Uterus (tissue), 3 donors: ENCODE measurements at regions not wholly inside any gene's neighbourhood (a gene's known extent, or its start where the extent isn't known, plus 50 kb on each side); places are given as distances from the start of the nearest gene placed in this dataset.
"Not testable (repeated sequence)": the region's sequence is repeated elsewhere in the genome, so short reads cannot be mapped to it uniquely, and the experiment has no call there.

Experiments used
- DNase-seq, 2 donors: peaks; one replicate each; pipeline ENCODE4 v3.0.0-alpha.2; 2019 to 2020
- H3K27ac ChIP-seq, 2 donors: fragments of 200-600 bp; sonication (generic); 1 replicate in 1 of 2; 2 replicates in 1 of 2; pipeline ENCODE4 v1.5.1; 2016 to 2018
- H3K27me3 ChIP-seq, 2 donors: fragments of 200-600 bp; sonication (generic); one replicate each; pipeline ENCODE4 v1.5.1; 2018 to 2019; ENCODE audit warnings: control low read depth in 1 of 2
- H3K36me3 ChIP-seq, 2 donors: fragments of 200-600 bp; sonication (generic); one replicate each; pipeline ENCODE4 v1.5.1; 2019; ENCODE audit warnings: control low read depth in 1 of 2
- H3K4me1 ChIP-seq, 2 donors: fragments of 200-600 bp; sonication (generic); one replicate each; pipeline ENCODE4 v1.5.1; 2018 to 2019; ENCODE audit warnings: control low read depth in 1 of 2
- H3K4me3 ChIP-seq, 2 donors: fragments of 200-600 bp; sonication (generic); 1 replicate in 1 of 2; 2 replicates in 1 of 2; pipeline ENCODE4 v1.5.1; 2018 to 2019; ENCODE audit warnings: mild to moderate bottlenecking in 1 of 2
- H3K9me3 ChIP-seq, 2 donors: fragments of 200-600 bp; sonication (generic); one replicate each; pipeline ENCODE4 v1.5.1; 2019; ENCODE audit warnings: control low read depth in 1 of 2
- CTCF ChIP-seq, 4 experiments: fragments of 200-600 bp in 2 of 4; fragments of 450-650 bp in 2 of 4; sonication (generic) in 2 of 4; IDR thresholded peaks; one replicate each; pipeline ENCODE4 v1.5.1; 2016 to 2019; ENCODE audit warnings: antibody characterized with exemption in 4 of 4, mild to moderate bottlenecking in 2 of 4, moderate library complexity in 1 of 4
- POLR2A ChIP-seq, 2 donors: fragments of 450-650 bp; IDR thresholded peaks; one replicate each; pipeline ENCODE4 v1.6.1; 2016; ENCODE audit warnings: antibody characterized with exemption in 2 of 2, mild to moderate bottlenecking in 1 of 2, moderate library complexity in 1 of 2
- intact Hi-C: fragments of 100-400 bp; cut with DNase I; formaldehyde crosslinking; loops from one replicate; pipeline ENCODE4 v1.15.1; 2023; ENCODE audit warnings: low total_unique reads
- donor health status: DM: yes; HTN: yes; CAD: no.

- intact Hi-C loops, result no loop called here
- Histone ChIP-seq H3K4me3 (no peak overlapping the region), H3K9me3 (peaks cover 0 to 14% of the 10 kb centered on the region in 2 donors), H3K27ac (no peak overlapping the region), H3K4me1 (no peaks in the 10 kb centered on the region), H3K36me3 (no peaks in the 10 kb centered on the region), H3K27me3 (no peaks in the 10 kb centered on the region)
- TF ChIP-seq POLR2A (IDR thresholded peaks at IDR 0.05), result no peak
- no peak for TF ChIP-seq CTCF (IDR thresholded peaks at IDR 0.05)
- DNase-seq, result no peak
Observed at GRCh38 chr3:75506603-75507002, 157.5 kb upstream of the FRG2C start.

GRCh38 chr3:75507956-75508355 lies 156.2 kb upstream of the FRG2C start:
- peaks cover 0 to 19% of the 10 kb centered on the region in 2 donors for H3K9me3 ChIP-seq
- intact Hi-C loops, H3K4me3 ChIP-seq, H3K27me3 ChIP-seq, DNase-seq, H3K4me1 ChIP-seq, H3K27ac ChIP-seq, H3K36me3 ChIP-seq: not testable (repeated sequence)

GRCh38 chr3:75527657-75528056 lies 136.5 kb upstream of the FRG2C start:
- intact Hi-C loops, H3K4me3 ChIP-seq, H3K4me1 ChIP-seq, DNase-seq, H3K36me3 ChIP-seq, H3K9me3 ChIP-seq, H3K27ac ChIP-seq, H3K27me3 ChIP-seq: not testable (repeated sequence)

- H3K27ac ChIP-seq, intact Hi-C loops: not testable (repeated sequence)
Observed at GRCh38 chr3:75552095-75552494, 112.0 kb upstream of the FRG2C start.

GRCh38 chr3:75564427-75564826 lies 99.7 kb upstream of the FRG2C start:
- H3K27me3 ChIP-seq, intact Hi-C loops, H3K9me3 ChIP-seq, H3K27ac ChIP-seq, DNase-seq, H3K36me3 ChIP-seq, H3K4me1 ChIP-seq, H3K4me3 ChIP-seq: not testable (repeated sequence)

More at GRCh38 chr3:75552095-75552494, 112.0 kb upstream of the FRG2C start:
- not testable (repeated sequence) for H3K4me1 ChIP-seq, H3K9me3 ChIP-seq, H3K4me3 ChIP-seq, H3K36me3 ChIP-seq, H3K27me3 ChIP-seq, DNase-seq

GRCh38 chr3:75572303-75572702 lies 91.8 kb upstream of the FRG2C start:
- H3K4me1 ChIP-seq, H3K36me3 ChIP-seq, H3K9me3 ChIP-seq, H3K27ac ChIP-seq, intact Hi-C loops, H3K4me3 ChIP-seq, DNase-seq, H3K27me3 ChIP-seq: not testable (repeated sequence)

- H3K9me3 ChIP-seq, H3K4me3 ChIP-seq, H3K27me3 ChIP-seq, H3K27ac ChIP-seq, H3K36me3 ChIP-seq, H3K4me1 ChIP-seq, DNase-seq, intact Hi-C loops: not testable (repeated sequence)
Observed at GRCh38 chr3:75579091-75579490, 85.0 kb upstream of the FRG2C start.

- H3K36me3 ChIP-seq, H3K27ac ChIP-seq, H3K9me3 ChIP-seq, DNase-seq, H3K27me3 ChIP-seq, H3K4me1 ChIP-seq, intact Hi-C loops: not testable (repeated sequence)
- peak overlapping the region; percentile 36 to 47 for H3K4me3 ChIP-seq
Observed at GRCh38 chr3:75579536-75579935, 84.6 kb upstream of the FRG2C start.

GRCh38 chr3:75579981-75580782 lies 83.9 kb upstream of the FRG2C start:
- H3K27me3 ChIP-seq, intact Hi-C loops, H3K9me3 ChIP-seq, H3K27ac ChIP-seq, H3K4me1 ChIP-seq, H3K36me3 ChIP-seq: not testable (repeated sequence)
- peak overlapping the region; percentile 36 to 47 for H3K4me3 ChIP-seq
- DNase-seq, result peak; percentile 15 to 53
- TF ChIP-seq CTCF (IDR thresholded peaks at IDR 0.05), result peak; percentile 34 to 84 (median 78)

GRCh38 chr3:75582536-75582935 lies 81.6 kb upstream of the FRG2C start:
- H3K4me3 ChIP-seq, H3K4me1 ChIP-seq, DNase-seq, H3K9me3 ChIP-seq, H3K27ac ChIP-seq, intact Hi-C loops, H3K36me3 ChIP-seq, H3K27me3 ChIP-seq: not testable (repeated sequence)

- H3K4me1 ChIP-seq, H3K36me3 ChIP-seq, H3K9me3 ChIP-seq, DNase-seq, intact Hi-C loops, H3K27me3 ChIP-seq, H3K27ac ChIP-seq, H3K4me3 ChIP-seq: not testable (repeated sequence)
Observed at GRCh38 chr3:75583116-75583515, 81.0 kb upstream of the FRG2C start.

- H3K36me3 ChIP-seq, H3K27me3 ChIP-seq, H3K4me3 ChIP-seq, DNase-seq, H3K9me3 ChIP-seq, H3K4me1 ChIP-seq, H3K27ac ChIP-seq, intact Hi-C loops: not testable (repeated sequence)
Observed at GRCh38 chr3:75587695-75588094, 76.4 kb upstream of the FRG2C start.
